CD14-positive monocyte (primary cell): ENCODE measurements at regions not wholly inside any gene's neighbourhood (a gene's known extent, or its start where the extent isn't known, plus 50 kb on each side); places are given as distances from the start of the nearest gene placed in this dataset.

Experiments used
- DNase-seq, 3 donors: peaks; one replicate each; pipeline ENCODE4 v3.0.0-alpha.2; 2011 to 2022
- H2AFZ ChIP-seq: 2 replicates; pipeline ENCODE4 v1.6.0; 2012; ENCODE audit warnings: mild to moderate bottlenecking, low read depth, low read length, inconsistent platforms; ENCODE audit not compliant: insufficient read depth, poor library complexity, severe bottlenecking
- H3K27ac ChIP-seq, 2 donors: 1 replicate in 1 of 2; 2 replicates in 1 of 2; pipeline ENCODE4 v1.5.1; 2012 to 2013; ENCODE audit warnings: low read length in 2 of 2, control low read depth in 1 of 2, inconsistent platforms in 1 of 2, low read depth in 1 of 2, mild to moderate bottlenecking in 1 of 2
- H3K27me3 ChIP-seq, 2 donors: one replicate each; pipeline versions ENCODE4 v1.6.0 to v1.6.1; 2011 to 2013; ENCODE audit warnings: low read length in 2 of 2; ENCODE audit not compliant: control insufficient read depth in 2 of 2, insufficient read depth in 2 of 2
- H3K36me3 ChIP-seq, 2 donors: replicated peaks in 1 of 2; 1 replicate in 1 of 2; 2 replicates in 1 of 2; pipeline versions ENCODE4 v1.5.1 to v1.6.1; 2012 to 2013; ENCODE audit warnings: low read length in 2 of 2, control low read depth in 1 of 2, inconsistent platforms in 1 of 2, mild to moderate bottlenecking in 1 of 2; ENCODE audit not compliant: insufficient read depth in 2 of 2, control insufficient read depth in 1 of 2
- H3K4me1 ChIP-seq, 2 donors: 1 replicate in 1 of 2; 2 replicates in 1 of 2; pipeline versions ENCODE4 v1.5.1 to v1.6.1; 2012 to 2013; ENCODE audit warnings: low read length in 2 of 2, control low read depth in 1 of 2, inconsistent platforms in 1 of 2, mild to moderate bottlenecking in 1 of 2, moderate library complexity in 1 of 2; ENCODE audit not compliant: insufficient read depth in 2 of 2, control insufficient read depth in 1 of 2
- H3K4me2 ChIP-seq: replicated peaks from 2 replicates; pipeline ENCODE3; 2012; ENCODE audit warnings: low read length, moderate library complexity, mild to moderate bottlenecking; ENCODE audit not compliant: poor library complexity, severe bottlenecking; ENCODE audit errors: extremely low read depth
- H3K4me3 ChIP-seq, 3 experiments: fragments of 200-600 bp in 1 of 3; sonication (generic) in 1 of 3; replicated peaks in 1 of 3; 1 replicate in 2 of 3; 2 replicates in 1 of 3; pipeline ENCODE4 v1.5.1; 2011 to 2013; ENCODE audit warnings: low read length in 3 of 3, mild to moderate bottlenecking in 3 of 3, control low read depth in 2 of 3, low read depth in 2 of 3, inconsistent platforms in 1 of 3, moderate library complexity in 1 of 3
- H3K79me2 ChIP-seq: 2 replicates; pipeline ENCODE4 v1.6.0; 2012; ENCODE audit warnings: mild to moderate bottlenecking, control low read depth, inconsistent platforms, low read length, moderate library complexity; ENCODE audit not compliant: insufficient read depth
- H3K9ac ChIP-seq: 2 replicates; pipeline ENCODE4 v1.6.0; 2017; ENCODE audit warnings: low read length, mild to moderate bottlenecking; ENCODE audit not compliant: insufficient read depth, poor library complexity, severe bottlenecking
- H3K9me3 ChIP-seq, 2 donors: replicated peaks in 1 of 2; 1 replicate in 1 of 2; 2 replicates in 1 of 2; pipeline versions ENCODE4 v1.5.1 to v1.6.1; 2012 to 2013; ENCODE audit warnings: low read length in 2 of 2, control low read depth in 1 of 2; ENCODE audit not compliant: control insufficient read depth in 1 of 2, insufficient read depth in 1 of 2
- H4K20me1 ChIP-seq: 2 replicates; pipeline ENCODE4 v1.6.0; 2012; ENCODE audit warnings: mild to moderate bottlenecking, low read length, control low read depth, moderate library complexity; ENCODE audit not compliant: insufficient read depth
- H3K27ac Mint-ChIP-seq, 7 donors: one replicate each; pipeline ENCODE4 v1.8.0; 2020; ENCODE audit warnings: mild to moderate bottlenecking in 7 of 7, mixed read lengths in 7 of 7, moderate library complexity in 6 of 7, inconsistent platforms in 2 of 7
- H3K27me3 Mint-ChIP-seq, 3 donors: one replicate each; pipeline ENCODE4 v1.8.0; 2021 to 2022; ENCODE audit warnings: low read depth in 3 of 3, mild to moderate bottlenecking in 3 of 3, mixed read lengths in 3 of 3, moderate library complexity in 3 of 3, inconsistent platforms in 1 of 3
- H3K36me3 Mint-ChIP-seq, 2 donors: one replicate each; pipeline ENCODE4 v1.8.0; 2020; ENCODE audit warnings: mixed read lengths in 2 of 2, inconsistent platforms in 1 of 2, mild to moderate bottlenecking in 1 of 2
- H3K4me1 Mint-ChIP-seq: one replicate; pipeline ENCODE4 v1.8.0; 2020; ENCODE audit warnings: mild to moderate bottlenecking, mixed read lengths
- H3K4me3 Mint-ChIP-seq, 2 donors: one replicate each; pipeline ENCODE4 v1.8.0; 2020; ENCODE audit warnings: mild to moderate bottlenecking in 2 of 2, mixed read lengths in 2 of 2, moderate library complexity in 1 of 2
- H3K9me3 Mint-ChIP-seq, 7 donors: one replicate each; pipeline ENCODE4 v1.8.0; 2020 to 2022; ENCODE audit warnings: mixed read lengths in 7 of 7, mild to moderate bottlenecking in 6 of 7, moderate library complexity in 6 of 7, inconsistent platforms in 2 of 7
- WGBS: methylation state at CpG from one replicate; pipeline ENCODE4 v1.1.5; 2013; ENCODE audit warnings: missing lambda C conversion rate; ENCODE audit not compliant: insufficient coverage; 5-methylcytosine and 5-hydroxymethylcytosine counted together
- intact Hi-C, 2 donors: fragments of 100-400 bp; cut with micrococcal nuclease; formaldehyde crosslinking; loops; one replicate each; pipeline versions ENCODE4 v1.15.0 to v1.15.1; 2023
- TF ChIP-seq, protein P1 (sequence below): fragments of 200-600 bp; IDR thresholded peaks from one replicate; pipeline ENCODE4 v1.8.0; 2022; ENCODE audit warnings: antibody characterized with exemption, mild to moderate bottlenecking

- Histone ChIP-seq H3K4me1 (peaks cover 33 to 44% of the 10 kb centered on the region in 2 donors), H3K9me3 (no peaks in the 10 kb centered on the region), H3K27ac (no peak overlapping the region), H3K36me3 (no peaks in the 10 kb centered on the region), H4K20me1 (no peaks in the 10 kb centered on the region), H3K9ac (no peak overlapping the region), H3K79me2 (no peaks in the 10 kb centered on the region), H3K4me3 (no peak overlapping the region), H2AFZ (no peak overlapping the region), H3K4me2 (no peak overlapping the region), H3K27me3 (no peaks in the 10 kb centered on the region)
- H3K36me3 Mint-ChIP-seq = no peaks in the 10 kb centered on the region
- DNase-seq = peak; percentile 64 to 77 (median 76)
- H3K9me3 Mint-ChIP-seq = peaks cover 0 to 8% (median 0%) of the 10 kb centered on the region in 7 donors
- H3K27ac Mint-ChIP-seq = peak overlapping the region in 3 of 7 donors; percentile 13 to 88 (median 60)
- 0% methylated on average over 1 of the region's 10 CpGs for WGBS
- TF ChIP-seq, protein P1, sequence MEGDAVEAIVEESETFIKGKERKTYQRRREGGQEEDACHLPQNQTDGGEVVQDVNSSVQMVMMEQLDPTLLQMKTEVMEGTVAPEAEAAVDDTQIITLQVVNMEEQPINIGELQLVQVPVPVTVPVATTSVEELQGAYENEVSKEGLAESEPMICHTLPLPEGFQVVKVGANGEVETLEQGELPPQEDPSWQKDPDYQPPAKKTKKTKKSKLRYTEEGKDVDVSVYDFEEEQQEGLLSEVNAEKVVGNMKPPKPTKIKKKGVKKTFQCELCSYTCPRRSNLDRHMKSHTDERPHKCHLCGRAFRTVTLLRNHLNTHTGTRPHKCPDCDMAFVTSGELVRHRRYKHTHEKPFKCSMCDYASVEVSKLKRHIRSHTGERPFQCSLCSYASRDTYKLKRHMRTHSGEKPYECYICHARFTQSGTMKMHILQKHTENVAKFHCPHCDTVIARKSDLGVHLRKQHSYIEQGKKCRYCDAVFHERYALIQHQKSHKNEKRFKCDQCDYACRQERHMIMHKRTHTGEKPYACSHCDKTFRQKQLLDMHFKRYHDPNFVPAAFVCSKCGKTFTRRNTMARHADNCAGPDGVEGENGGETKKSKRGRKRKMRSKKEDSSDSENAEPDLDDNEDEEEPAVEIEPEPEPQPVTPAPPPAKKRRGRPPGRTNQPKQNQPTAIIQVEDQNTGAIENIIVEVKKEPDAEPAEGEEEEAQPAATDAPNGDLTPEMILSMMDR = peak; percentile 84
- H3K27me3 Mint-ChIP-seq = peaks cover 2 to 5% (median 4%) of the 10 kb centered on the region in 3 donors
- intact Hi-C loops = no loop called here
- H3K4me3 Mint-ChIP-seq = no peak overlapping the region
- peaks cover 41% of the 10 kb centered on the region for H3K4me1 Mint-ChIP-seq
Observed at GRCh38 chr2:215828528-215829184, 184.7 kb downstream of the MREG start.

DNA sequence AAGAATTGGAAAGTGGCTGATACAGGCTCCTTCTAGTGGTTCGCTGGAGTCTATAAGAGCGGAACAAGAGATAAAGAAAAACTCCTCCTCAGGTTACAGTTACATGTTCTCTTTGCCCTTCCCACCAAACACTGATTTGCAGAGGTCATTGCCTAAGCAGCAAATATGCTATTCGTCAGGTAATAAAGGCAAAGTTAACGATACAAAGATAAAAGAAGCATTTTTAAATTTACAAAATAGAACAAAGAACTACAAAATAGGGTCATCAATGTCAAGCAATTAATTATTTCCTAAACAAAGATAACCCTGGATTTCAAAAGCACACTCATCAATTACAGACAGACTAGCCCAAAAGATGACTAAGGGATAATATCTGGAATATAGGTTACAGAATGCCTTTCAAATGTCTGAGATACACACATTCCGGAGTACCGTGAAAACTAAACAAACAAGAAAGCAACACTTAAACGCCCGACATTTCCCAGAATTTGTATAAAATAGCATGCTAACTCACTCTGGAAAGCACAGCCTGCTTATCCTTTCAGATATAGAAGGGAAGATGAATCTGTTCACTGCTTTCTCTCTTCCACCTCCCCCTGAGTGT lies 186.4 kb downstream of the MREG start:
- TF ChIP-seq, protein P1 = no peak
- Histone ChIP-seq H3K27me3 (no peaks in the 10 kb centered on the region), H3K4me1 (peaks cover 24 to 27% of the 10 kb centered on the region in 2 donors), H3K4me3 (no peak overlapping the region), H3K4me2 (no peak overlapping the region), H3K79me2 (no peaks in the 10 kb centered on the region), H2AFZ (no peak overlapping the region), H4K20me1 (no peaks in the 10 kb centered on the region), H3K36me3 (no peaks in the 10 kb centered on the region), H3K9ac (no peak overlapping the region), H3K27ac (no peak overlapping the region), H3K9me3 (no peaks in the 10 kb centered on the region)
- DNase-seq = no peak
- H3K27me3 Mint-ChIP-seq = peaks cover 2 to 10% (median 8%) of the 10 kb centered on the region in 3 donors
- H3K4me1 Mint-ChIP-seq = peaks cover 24% of the 10 kb centered on the region
- no peak overlapping the region for H3K27ac Mint-ChIP-seq
- H3K4me3 Mint-ChIP-seq = no peak overlapping the region
- no peaks in the 10 kb centered on the region for H3K36me3 Mint-ChIP-seq
- intact Hi-C loops = no loop called here
- peaks cover 0 to 15% (median 4%) of the 10 kb centered on the region in 7 donors for H3K9me3 Mint-ChIP-seq
- WGBS = no CpG with 5 or more reads among the region's 8 CpGs
